ENCODE measurements at regions not wholly inside any gene's neighbourhood (a gene's known extent, or its start where the extent isn't known, plus 50 kb on each side); places are given as distances from the start of the nearest gene placed in this dataset.

DNA sequence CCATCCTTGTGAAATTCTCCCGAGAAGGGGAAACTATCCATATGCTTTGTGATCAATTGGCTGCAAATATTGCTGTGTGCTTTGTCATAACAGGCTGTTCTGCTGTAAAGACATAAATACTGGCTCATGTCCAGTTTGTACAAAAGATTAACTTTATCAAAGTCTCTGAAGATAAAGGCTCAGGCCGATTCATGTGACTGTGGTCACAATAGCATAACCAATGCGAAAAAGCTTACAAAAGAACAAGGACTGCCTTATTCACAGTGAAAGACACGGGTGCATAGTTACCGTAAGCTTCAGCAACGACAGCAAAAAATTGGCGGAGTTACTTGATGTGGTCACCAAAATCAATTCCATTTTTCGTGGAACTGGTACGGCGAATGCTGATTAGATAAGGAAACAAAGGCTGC lies 173.6 kb upstream of the CHRM3 start:
- no peak for DNase-seq (ENCODE audit: low spot score)

DNA sequence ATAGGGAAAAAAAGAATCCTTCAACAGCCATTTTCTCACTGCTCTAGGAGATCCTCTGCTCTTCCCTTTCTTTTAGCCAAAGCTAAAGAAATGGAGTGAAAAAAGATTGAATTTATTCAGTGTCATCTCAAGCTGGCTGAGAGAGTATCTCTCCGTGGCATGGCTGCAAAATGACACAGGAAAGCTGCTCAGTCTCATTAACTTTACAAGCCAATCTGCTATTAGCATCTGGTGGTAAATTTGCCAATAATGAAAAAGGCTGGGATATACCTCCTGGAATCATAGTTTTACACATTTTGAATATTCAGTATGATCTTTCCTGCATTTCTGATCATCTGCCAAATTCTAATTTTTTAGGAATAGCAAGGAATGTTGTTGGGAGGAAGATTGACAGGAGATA lies 176.8 kb upstream of the CHRM3 start:
- no peak for DNase-seq (ENCODE audit: low spot score)

DNA sequence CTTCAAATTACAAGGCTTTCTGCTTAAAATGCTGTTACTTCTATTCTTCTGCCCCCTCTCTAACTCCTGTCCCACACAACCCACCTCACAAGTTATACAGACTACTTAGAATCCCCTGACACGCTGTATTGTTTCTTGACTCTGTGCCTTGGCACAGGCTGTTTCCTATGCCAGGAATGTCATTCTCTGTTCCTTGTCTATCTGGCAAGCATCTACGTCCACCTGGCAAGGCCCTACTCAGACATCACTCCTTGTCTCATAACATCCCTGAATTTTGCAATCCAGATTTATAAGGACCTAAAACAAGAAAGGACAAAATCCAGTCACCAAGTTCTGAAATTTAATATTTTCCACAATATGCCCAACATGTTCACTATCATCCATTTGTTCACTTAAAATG lies 182.0 kb upstream of the CHRM3 start:
- DNase-seq (ENCODE audit: low spot score): no peak

DNA sequence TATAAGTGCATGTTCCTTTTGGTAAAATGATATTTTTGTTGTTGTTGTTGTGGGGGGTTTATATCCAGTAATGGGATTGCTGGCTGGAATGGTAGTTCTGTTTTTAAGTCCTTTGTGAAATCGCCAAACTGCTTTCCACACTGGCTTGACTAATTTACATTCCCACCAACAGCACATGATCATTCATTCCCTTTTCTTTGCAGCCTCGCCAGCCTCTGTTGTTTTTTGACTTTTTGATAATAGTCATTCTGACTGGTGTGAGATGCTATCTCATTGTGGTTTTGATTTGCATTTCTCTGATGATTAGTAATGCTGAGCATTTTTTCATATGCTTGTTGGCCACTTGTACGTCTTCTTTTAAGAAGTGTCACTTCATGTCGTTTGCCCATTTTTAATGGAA lies 188.5 kb upstream of the CHRM3 start:
- DNase-seq (ENCODE audit: low spot score): no peak

DNA sequence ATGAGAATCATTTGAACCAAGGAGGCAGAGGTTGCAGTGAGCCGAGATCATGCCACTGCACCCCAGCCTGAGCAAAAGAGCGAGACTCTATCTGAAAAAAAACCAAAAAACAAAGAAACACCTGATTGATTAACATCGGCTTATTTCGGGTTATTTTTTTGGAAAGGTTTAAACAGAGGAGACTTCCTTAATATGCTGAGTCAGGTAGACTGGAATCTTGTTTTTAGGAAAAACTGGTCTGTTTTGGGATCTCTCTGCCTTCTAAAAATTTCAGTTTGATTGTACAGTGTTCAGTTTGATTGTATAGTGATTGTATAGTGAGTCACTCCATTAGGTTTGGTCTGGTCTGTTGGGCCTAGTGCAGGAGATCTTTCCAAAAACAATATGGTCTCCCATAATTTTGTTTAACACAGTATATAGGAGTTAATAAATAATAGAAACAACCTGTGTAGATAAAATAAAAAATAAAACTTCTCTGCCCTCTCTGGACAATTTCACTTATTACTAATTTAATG lies 196.3 kb upstream of the CHRM3 start:
- DNase-seq (ENCODE audit: low spot score): no peak

DNA sequence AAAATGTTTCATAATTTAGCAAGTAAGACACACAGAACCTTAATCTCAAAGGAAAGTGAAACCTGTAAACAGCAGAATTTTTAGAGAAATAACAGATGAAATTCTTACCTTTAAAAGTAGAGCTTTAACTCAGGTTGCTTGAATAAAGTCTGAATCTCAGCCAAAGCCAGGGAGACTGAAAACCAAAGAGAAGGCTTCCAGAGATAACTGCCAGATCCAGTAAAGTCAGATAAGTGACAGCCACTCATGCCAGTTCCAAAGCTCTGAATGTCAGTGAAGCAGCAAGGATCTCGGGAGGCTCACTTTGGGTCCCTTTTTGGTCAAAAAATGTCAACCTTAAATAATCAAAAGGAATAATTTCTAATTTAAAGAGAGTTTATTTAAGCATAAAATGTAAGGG lies 199.9 kb upstream of the CHRM3 start:
- DNase-seq (ENCODE audit: low spot score): no peak

DNA sequence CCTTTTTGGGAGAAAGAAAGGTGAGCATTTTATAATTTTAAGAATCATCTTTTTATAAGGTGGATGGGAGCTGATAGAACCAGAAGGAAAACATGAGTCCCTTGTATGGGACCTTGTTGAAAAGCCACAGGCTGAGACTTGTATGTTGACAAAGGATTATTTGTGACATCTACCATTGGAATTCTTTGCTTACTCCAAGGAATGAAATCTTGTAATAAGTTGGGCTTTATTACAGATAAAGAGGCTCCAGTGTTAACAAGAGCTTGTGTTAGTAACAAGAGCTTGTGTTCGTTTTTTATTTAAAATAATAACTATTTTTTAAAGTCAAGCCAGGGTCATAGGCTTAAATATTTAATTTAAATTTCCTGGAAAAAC lies 201.1 kb upstream of the CHRM3 start:
- no peak for DNase-seq (ENCODE audit: low spot score)

DNA sequence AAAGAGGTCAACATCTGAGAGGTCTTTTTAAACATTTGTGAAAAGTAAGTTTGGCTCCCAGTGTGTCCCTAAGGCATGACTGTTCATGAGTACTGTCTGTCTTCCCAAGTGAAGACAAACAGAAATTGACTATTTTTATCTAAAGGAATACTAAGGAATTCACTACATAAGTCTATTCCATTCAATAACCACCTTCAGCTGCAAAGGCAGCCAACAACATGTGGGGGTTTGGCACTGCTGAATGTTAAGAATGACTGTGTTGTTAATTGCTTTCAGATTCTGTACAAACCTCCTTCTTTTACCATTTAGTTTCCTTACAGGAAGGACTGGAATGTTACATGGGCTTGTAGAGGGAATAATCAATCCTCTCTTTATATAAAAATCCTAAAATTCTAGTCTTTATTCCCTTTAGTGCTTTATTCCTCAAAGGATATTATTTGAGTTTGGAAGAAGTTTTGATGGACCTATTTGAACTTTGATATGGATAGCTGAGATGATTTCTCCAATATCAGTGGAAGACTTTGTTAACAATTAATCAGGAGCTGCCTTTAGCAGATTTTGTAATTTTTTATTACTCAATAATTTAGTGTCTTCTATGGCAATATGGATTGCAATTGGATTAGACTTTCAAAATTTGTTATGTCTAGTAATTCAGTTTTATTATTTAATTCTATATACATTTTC lies 201.7 kb upstream of the CHRM3 start:
- DNase-seq (ENCODE audit: low spot score): no peak

DNA sequence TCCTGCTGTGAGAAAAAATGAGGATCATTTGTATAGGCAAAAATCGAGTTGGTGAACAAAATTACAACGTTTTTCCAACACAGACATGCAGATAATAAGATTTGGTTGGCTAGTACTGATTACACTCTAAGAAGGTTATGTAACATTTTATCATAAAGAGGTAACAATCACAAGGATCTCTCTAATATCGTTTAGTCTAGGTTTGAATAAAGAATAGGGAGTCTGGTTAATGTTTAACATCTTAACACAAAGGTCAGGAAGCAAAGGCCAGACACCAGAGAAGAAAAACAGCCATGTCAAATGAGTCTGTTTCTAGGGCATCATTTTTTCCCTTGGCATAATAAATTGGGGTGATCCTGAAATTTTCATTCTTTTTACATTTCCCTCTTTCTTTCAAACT lies 207.4 kb upstream of the CHRM3 start:
- DNase-seq (ENCODE audit: low spot score): no peak

DNA sequence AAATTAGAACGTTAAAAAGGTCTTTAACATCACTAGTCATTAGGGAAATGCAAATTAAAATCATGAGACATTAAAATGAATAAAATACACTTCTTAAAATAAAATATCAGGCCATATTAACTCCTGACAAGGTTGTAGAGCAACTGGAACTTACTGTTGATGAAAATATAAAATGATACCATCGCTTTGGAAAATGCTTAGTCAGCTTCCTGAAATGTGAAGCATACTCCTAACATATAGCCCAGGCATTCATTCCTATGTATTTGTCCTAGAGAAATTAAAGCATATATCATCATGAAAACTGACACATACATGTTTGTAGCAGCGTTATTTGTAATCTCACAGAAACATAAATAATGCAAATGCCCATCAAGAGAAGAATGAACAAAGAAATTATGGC lies 211.5 kb upstream of the CHRM3 start:
- DNase-seq (ENCODE audit: low spot score): no peak

DNA sequence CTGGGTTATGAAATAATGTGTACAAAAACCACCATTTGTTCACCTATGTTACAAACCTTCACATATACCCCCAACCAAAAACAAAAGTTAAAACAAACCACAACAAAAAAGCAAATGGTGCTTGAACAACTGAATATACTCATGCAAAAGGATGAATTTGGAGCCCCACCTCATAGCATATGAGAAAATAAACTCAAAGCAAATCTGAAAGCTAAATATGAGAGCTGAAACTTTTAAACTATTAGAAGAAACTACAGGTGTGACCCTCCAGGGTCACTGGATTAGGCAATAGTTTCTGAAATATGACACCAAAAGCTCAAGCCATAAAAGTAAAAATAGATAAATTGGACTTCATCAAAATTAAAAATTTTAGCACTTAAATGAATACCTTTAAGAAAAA lies 215.5 kb upstream of the CHRM3 start:
- no peak for DNase-seq (ENCODE audit: low spot score)

DNA sequence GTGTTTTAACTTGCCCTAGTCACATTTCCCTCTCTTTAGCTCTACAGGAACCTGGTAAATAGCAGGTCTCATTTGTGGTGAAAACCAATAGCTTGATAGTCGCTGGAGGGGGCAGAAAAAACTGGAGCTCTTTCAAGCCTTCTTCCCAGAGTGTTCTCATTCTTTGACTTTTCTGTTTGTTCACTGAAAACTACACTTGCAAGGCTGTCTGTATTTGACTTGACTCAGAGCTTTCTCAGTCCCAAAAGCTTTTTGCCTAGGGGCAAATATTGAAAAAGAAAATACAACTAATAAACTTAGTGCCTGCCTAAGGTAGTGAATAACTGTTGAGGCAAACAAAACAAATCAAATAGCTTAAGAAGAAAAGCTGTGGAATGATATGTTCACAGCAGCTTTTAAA lies 217.1 kb upstream of the CHRM3 start:
- no peak for DNase-seq (ENCODE audit: low spot score)

DNA sequence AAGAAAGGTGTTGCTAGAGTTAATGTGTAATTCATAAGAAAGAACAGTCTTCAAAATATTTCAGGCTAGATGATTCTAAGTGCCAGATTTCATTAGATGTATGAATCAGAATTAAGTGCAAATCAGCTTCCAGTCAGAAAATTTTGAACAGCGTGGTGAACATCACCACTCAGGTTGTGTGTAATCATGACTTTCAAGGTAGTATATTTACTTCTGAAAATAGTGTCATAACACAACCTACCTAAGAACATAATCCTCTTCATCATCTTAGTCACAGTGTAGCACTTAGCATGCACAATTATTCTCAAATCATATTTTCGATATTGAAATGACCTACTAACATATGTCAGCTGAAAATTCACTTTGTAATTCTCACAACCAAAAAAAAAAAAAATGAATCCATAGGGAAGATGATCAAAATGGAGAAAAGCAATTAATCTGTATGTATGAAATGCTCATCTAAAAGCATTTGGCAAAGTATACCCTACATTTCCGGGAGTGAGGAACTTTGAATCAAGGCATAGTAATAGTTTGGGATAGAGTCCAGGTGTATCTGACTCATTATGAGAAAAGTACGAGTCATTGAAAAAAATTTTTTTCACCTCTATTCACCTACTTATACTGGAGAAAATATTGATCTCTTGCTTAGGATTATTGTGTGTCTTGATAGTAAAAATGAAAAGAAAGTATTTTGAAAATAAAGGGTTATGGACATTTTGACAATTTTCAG lies 221.8 kb upstream of the CHRM3 start:
- no peak for DNase-seq (ENCODE audit: low spot score)

DNA sequence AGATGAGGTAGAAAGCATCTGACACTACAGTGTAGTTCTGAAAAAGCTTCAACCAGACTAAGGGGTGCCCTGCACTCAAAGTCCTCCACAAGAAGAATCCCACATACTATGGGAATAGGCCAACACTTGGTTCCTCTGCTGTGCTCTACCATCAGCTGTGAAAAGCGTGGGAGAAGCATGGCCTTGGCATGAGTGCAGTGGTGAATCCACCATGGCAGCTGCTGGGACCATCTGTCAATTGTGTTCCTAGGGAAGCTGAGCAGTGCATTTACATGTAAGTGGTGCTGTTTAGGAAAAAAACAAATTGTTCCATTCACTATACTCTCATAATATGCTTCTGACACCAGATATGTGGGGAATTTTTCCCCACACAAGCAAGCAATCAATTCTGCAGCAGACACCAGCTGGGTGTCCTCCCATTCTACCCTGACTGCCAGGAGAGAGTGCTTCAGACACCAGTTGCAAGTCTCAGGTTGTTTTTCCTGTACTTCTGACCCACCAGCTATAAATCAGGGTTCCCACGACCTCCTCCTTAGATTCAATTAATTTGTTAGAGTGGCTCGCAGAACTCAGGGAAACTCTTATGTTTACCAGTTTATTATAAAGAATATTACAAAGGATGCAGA lies 230.8 kb upstream of the CHRM3 start:
- DNase-seq (ENCODE audit: low spot score): peak; percentile 0

DNA sequence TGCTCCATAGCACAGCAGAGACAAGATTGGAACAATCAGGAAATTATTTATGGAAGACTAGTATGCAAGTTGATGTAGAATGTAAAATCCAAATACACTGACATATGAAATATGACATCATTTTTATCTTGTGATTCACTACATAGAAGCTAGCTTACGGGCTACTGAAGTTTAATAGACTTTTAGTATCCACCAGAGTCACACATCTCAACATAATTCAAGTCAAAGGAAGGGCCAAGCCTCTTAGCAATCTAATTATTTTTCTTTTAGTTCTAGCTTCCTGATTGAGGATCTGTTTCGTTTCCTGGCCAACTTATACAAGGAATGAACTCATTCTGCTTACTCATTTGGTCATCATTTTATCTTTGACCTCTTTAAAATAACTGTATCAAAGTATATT lies 234.4 kb upstream of the CHRM3 start:
- DNase-seq (ENCODE audit: low spot score): no peak

DNA sequence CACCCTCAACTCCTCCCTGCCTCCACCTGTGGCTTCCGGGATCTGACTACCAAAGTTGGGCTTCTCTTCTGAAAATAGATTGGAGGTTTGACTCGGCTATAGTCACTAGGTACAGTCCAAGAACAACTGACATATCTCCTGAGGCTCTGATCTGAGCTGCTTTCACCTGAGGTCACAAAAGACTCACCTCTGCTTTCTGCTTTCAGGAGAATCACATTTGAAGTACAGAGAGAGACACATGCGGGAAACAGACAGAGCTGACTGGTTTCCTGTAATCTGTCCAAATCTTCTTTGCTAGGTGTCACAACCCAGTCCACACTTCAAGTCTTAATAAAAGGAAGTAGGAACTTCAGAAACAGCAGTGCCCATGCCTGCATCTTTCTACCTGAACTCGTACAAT lies 245.4 kb upstream of the CHRM3 start:
- no peak for DNase-seq (ENCODE audit: low spot score)

DNA sequence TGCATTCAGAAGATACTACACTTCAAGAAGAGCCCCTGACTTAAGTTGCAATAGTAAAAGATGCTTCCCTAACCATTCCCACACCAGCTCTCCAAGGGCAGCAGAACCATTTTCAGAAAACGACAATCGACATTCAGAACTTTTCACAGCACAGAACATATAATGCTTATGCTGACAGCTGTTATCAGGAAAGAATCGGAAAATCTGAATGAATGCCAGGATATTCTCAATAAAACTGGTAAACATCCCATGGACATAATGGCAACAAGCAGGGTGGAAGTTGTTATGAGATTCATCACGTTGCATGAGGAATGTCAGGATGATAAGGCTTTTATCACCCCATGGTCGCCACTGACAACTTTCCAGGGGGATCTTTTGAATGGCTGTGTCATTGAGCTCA lies 246.6 kb upstream of the CHRM3 start:
- no peak for DNase-seq (ENCODE audit: low spot score)

DNA sequence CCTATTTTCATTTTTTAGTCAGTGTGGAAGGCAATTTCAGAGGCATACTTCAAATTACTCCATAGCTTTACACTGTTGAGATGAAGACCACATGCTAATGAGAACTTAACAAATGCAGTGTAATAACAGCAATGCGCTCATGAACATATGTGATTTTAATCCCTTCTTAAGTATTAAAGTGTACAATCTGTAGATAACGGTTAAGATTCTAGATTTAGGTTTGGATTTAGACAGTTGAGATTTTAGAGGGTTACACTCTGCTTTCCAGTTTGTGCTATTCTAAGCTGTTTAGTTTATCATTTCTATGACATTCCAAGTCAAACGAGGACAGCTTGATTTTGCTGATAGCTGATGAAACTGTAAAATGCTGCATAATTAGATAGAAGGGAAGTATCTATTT lies 257.8 kb upstream of the CHRM3 start:
- DNase-seq (ENCODE audit: low spot score): no peak

DNA sequence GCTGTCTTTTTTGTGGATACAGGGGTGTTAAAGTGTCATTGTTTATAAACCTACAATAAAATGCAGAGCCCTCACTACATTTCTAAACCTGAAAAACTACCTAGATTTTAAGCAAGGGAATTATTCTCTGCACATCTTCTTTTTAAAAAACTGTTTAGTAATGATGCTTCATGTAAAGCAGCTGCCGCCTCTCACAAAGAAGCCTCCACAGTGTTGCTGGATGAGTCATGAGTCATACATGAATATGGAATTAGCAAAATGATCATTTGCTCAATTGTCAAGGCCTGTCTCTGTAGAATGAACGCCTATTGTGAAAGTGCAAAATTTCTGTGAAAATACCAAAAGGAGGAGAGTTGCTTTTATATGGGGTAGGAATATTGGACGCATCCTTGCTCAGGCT lies 259.5 kb upstream of the CHRM3 start:
- no peak for DNase-seq (ENCODE audit: low spot score)

DNA sequence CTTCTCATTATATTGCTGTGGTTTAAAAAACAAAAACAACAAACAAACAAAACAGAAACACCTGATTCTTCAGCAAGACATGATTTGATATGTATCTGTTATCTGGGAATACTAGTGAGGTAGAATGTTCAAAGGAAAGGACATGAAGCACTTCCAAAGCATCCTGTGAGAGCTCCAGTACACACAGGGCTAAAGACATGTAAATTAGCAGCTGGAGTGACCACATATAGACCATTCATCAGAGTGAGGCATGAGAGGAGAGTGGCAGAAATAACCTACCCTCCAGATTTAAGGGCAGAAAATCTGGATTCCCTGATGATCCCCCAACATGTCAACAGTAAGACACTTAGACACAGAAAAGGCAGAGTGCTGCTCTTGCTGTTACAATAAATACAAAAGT lies 260.5 kb upstream of the CHRM3 start:
- no peak for DNase-seq (ENCODE audit: low spot score)

DNA sequence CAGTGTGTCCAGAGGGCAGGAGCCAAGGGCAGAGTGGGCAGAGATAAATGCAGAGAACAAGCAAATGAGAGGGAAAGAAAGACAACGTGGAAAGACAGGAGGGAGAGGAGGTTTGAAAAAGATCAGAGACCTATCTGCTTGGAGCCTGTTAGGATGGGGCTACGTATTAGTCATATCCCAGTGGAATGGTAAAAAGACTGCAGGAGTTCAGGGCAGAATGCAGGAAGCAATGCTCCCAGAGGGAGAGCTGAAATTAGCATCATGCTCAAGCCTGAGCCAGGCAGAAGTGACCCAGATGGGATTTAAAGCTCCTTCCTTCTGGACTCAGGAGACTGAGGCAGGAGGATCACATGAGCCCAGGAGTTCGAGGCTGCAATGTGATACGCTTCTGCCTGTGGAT lies 261.3 kb upstream of the CHRM3 start:
- no peak for DNase-seq (ENCODE audit: low spot score)

DNA sequence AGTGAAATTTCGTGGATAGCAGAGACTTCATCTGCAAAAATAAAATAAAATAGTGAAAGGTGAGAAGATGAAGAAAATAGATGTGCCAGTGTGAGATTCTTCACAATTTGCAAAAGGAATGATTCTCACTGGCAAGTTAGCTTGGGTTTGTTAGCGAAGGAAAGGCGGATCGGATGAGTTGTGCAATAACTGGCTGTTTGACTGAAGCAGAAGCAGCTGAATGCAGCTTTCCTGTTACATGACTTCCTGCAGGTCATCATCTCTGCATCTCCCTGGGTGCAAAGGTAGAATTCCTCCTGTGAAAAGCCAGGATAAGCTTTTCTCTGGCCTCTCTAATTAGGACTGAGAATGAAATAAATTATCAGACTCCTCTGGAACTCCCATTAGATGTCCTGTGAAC lies 263.1 kb upstream of the CHRM3 start:
- no peak for DNase-seq (ENCODE audit: low spot score)

DNA sequence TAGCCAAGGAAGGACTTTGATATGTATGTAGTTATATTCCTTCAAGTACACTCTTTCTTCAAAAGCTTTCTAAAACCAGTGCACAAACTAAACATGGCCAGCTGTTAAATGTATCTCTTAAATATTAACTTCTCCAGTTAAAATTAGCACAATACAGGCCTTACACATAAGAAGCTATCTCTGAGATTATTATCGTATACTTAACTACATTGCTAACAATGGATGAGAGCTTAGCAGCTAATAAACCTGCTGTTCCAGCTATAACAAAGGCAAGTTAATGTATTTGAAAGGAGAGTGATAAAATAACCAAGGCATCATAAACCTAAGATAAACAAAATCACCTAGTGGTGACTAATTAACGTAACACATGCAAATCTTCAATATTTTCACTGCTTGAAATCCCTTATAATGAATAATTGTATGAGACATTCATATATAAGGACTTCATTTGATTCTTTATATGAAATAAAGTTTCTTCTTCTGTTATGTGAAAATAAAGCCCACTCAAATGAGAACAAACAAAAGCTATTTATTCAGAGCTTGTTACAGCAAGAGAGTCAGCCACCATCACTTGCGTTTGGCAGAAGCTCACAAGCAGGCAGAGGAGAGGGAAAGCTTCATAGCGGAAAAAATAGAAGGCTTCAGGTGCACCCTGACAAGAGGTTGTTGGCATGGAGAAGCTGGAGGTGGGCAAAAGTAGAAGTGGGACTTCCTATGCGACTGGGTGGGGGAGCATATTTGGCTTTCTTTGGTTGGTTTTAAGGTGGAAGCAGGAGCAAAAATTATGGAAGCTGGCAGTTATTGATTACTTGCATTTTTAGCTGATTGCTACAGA lies 274.1 kb upstream of the CHRM3 start:
- no peak for DNase-seq (ENCODE audit: low spot score)
